HTR-8/SVneo (cell line): ENCODE measurements at regions not wholly inside any gene's neighbourhood (a gene's known extent, or its start where the extent isn't known, plus 50 kb on each side); places are given as distances from the start of the nearest gene placed in this dataset.

Experiments
- DNase-seq: peaks from one replicate; pipeline ENCODE4 v3.0.0; 2011; ENCODE audit warnings: low spot score, mixed read lengths; ENCODE audit not compliant: insufficient read length
- FAIRE-seq: peaks from 2 replicates; lab custom pipeline; 2011; peaks lifted over from hg19 to GRCh38; lab: Jason Lieb, UNC

GRCh38 chr6:157768863-157769551 is 54.0 kb upstream of the SNX9 start:
- DNase-seq = no peak
- FAIRE-seq = no peak

- no peak for DNase-seq
- FAIRE-seq = no peak
Observed at GRCh38 chr6:157769776-157770426, 53.1 kb upstream of the SNX9 start.

DNA sequence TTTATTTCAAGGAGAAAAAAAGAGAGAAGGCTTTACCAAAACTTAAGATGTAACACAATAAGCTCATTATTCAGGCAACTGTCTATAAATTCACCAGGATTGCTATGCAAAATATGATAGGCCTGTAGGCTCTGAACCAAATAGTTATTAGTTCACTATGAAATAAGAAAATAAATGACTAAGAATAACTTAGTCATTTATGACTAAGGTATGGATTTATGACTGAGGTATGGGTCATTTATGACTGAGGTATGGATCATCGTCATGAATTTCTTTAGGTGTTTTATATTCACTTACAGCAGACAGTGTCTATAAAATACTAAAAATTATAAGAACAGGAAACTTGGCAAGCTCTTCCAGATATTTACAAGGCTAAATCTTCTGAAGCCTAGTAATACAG is 52.1 kb upstream of the SNX9 start:
- FAIRE-seq (no peak), DNase-seq (no peak)

- FAIRE-seq (no peak), DNase-seq (no peak)
Observed at GRCh38 chr6:157772820-157773219, 50.2 kb upstream of the SNX9 start.
